Hematopoietic multipotent progenitor cell treated with erythropoietin and hydrocortisone succinate and interleukin-3 and kit ligand, for 8 days (in vitro differentiated cells): ENCODE measurements at regions not wholly inside any gene's neighbourhood (a gene's known extent, or its start where the extent isn't known, plus 50 kb on each side); places are given as distances from the start of the nearest gene placed in this dataset.

ENCODE experiments used
- DNase-seq: peaks from one replicate; pipeline ENCODE4 v3.0.0-alpha.2; 2015

DNA sequence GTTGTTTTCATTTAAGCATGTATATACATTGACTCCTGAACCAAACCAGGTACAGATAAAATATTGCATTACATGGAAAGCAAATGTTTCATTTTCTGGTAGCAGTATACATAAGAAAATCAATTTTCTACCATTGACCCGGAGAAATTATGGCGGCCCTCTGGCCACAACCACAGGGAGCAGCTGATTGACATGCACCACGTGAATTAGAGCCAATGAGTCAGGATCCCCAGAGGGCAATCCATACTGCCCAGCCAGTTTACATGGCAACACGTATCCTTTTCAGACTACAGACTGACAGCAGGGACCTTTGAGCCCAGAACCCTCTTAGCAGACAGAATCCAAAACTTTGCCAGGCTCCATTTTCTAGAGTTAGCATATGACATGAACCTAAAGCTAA, 272.2 kb upstream of the NEBL start:
- no peak for DNase-seq

DNA sequence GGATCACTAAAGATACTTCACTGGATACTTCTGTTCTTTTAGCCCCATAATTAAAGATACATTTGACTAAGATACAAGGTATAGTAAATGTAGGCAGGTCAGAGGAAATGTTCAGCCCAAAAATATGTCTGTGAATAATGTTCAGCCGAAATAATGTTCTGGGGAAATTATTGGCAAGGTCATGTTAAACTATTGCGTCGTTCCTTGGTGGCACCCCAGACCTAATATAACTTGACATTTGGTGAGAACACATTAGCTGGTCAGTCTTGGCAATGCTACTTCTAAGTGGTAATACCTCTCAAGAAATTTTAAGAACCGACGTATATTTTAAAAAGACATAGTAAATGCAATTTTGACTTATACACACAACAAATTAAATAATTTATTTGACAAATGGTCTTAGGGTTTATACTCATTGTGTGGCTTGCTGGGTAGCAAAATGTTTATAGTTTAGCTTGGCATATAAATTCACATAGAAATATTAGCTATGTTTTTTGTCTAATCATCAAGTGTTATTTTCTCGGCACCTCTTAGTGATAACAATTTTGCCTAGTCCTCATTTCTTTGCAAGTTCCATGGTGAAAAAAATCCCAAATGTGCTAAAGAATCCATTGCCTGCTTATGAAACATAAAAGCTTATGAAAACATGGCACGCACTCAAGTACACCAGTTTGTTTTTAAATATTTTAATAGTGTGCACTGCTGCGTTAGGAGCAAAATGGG, 270.3 kb upstream of the NEBL start:
- DNase-seq, result no peak

DNA sequence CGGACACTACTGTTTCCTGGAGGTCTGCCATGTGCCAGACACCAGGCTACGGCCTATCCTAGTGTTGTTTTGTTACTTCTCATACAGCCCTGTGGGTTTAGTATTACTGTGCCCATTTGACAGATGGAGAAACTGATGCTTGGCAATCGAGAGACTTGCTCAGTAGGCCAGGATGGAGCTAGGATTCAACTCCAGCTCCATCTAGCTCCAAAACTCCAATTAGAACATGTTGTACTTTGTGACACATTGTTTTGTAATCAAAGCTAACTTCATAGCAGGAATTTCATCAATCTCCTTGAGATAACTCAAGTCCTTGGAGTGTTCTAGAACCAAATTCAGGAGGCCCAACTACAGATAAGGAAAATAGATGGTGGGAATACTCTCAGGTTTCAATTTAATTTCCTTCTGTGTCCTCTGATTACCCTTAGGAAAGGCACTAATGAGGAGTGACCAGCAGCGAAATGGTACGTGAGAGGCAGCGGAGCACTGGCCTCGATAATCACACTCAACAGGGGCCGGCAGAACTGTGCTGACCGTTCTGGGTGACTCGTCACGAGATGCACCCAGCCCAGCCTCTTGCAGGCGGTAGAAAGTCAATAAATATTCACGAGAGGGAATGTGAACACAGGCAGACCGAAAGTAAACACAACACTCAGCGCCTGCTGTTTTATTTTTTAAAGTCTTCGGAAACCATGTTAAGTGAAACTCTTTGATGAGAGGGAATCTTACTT, 269.6 kb upstream of the NEBL start:
- no peak for DNase-seq

DNA sequence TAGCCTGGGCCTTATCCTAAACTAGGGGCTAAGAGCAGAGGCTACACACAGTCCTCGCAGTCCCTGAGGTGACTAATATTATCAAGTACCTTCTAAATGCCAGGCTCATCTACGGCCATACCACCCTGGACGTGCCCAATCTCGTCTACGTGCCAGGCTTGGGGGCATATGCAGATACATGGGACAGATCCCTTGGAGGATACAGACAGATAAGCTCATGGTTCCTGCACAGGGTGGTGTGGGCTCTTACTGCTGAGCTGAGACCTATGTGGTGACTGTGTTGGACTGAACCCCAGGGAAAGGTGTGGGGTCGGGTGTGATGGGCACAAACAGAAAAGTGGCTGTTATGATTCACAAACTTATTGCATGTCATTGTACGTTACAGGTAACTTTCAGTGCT, 268.4 kb upstream of the NEBL start:
- no peak for DNase-seq

DNA sequence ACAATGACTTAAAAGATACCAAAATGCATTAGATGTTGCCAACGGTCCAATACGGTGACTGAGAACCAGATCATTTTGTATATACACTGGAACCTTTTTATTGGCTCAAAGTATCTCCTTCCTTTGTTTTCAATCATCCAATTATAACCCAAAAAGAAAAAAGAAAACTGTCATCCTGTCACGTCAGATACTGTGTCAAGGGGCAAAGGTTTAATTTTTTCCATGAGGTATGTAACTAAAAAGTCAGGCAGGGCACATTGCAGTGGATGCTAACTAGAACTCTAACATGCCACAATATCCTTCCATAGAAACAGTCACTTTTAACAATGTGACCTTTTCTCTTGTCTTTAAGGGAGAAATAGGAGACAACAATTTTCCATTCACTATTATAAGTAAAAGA, 267.6 kb upstream of the NEBL start:
- no peak for DNase-seq

DNA sequence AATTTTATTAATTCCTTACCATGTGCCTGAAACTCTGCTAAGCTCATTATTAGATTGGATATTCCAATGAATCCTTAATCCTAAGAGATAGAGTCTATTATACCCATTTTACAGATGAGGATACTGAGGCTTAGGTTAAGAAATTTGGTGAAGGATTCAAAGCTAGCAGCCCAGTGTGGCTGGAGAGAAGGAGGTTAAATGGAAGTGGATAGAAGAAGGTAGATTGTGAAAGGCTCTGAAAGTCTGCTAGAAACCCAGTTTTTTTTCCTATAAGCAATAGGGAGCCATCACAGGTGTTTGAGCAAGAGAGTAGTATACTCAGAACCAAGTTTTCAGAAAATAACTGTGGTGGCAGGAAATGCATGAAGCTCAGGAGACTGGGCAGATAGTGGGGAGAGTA, 265.8 kb upstream of the NEBL start:
- no peak for DNase-seq

DNA sequence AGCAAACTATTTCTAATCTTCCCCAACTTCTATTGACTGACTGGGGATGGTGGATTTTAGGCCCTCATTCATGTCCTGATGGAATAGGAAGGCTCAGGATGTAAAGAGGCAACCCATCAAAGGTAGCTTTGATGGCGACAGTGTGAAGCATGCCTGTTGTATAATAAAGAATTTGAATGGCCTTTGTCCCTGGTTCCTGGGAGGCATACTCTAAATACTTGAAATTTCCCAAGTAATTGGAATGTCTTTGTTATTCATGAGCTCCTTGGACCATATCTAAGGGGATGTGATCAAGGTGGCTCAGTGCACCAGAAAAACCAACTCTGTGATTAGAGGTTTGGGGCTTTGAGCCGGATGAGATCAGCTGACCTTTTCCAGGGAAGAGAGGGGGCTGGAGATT, 264.5 kb upstream of the NEBL start:
- no peak for DNase-seq

DNA sequence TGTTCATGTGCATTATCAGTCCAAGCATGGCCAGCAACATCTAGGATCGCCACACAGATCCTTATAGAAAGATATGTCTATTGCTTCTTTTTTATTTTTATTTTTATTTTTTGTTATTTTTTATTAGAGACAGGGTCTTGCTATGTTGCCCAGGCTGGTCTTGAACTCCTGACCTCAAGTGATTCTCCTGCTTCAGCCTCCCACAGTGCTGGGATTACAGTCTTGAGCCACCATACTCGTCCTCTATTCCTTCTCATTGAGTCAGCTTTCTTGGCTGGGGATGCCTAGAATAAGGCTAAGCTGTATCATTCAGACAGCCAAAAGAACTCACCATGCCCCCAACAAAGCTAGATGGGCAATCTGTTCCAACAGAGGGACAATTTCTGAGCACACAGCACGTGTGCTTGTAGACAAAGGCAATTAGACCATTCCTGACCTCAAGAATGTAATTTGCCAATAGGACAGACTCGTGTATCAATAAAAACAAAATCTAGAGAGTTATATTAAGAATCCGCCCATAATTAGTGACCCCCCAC, 264.0 kb upstream of the NEBL start:
- DNase-seq, result no peak

DNA sequence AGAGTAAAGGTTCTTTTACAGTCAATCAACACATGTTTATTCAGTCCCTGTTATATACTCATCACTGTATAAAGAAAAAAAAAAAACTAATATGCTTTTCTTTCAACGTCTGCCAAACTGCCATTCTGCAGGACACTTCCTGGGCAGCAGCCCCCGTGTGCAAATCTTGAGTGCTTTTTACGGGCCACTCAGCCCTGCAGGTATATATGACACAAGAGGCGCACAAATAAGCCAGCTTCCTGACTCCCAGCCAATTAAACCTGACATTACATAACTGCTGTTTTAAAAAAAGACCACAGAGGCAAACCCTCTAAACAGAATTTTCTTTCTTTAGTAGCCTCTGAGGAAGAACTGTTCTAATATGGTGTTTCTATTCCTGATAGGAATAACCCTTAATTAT, 263.0 kb upstream of the NEBL start:
- no peak for DNase-seq

DNA sequence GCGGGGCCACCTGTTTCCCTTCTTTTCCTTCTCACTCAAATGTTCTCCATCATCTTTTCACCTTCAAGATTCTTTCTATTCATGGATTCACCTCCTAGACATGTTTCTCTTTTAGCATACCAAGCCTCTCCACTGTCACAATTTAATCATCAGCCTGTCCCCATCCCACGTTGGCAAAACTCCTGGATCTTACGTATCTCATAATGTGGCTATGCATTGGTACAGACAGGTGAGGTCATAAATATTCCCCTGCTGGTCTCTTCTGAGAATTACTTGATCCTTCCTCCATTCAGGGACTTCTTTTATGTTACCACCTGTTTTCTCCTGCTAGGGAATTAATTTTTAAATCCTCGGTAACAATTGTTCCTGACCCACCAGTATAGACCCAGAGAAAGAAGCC, 262.6 kb upstream of the NEBL start:
- DNase-seq, result no peak

DNA sequence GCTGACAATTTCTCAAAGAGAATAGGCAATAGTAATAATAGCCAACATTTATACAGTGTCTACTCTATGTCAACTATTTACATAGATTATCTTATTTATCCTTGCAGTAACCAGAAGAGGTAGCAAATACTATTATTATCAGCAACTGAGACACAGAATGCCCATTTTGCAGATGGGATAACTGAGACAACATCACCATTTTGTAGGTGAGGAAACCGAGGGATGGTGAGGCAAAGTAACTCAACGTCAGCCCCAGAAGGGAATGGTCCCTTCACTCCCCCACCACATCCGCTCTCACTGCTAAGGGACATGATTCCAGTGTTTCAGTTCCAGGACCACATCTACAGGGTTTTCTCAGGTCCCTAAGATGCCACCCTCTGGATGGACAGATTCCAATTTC, 261.2 kb upstream of the NEBL start:
- DNase-seq, result no peak

DNA sequence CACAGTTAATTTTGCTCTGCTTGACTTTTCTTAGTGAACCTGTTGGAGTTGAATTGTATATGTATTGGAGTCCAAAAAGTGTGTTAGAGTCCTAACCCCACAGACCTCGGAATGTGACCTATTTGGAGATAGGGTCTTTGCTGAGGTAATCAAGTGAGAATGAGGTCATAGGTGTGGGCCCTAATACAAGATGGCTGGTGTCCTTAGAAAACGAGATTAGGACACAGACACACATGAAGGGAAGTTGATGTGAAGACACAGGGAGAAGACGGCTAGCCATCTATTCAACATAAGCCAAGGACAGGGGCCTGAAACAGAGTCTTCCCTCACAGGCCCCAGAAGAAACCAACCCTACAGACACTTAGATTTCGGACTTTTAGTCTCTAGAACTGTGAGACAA, 260.6 kb upstream of the NEBL start:
- DNase-seq, result no peak

DNA sequence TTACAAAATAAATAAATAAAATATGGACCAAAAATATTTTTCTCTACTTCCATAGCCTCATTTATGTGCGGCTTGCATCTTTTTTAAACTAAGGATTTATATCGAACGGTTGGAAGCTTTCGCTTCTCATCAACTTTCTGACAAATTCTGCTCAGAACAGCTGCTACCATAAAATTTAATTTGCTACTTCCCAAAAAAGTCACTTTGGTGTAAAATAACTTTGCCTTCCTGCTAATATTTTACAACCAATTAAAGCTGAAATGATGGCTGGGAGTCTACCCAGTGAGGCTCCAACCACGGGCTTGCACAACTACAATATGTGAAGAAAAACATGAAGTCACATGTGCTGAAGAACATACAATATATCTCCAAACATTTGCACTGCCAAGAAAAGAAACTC, 253.1 kb upstream of the NEBL start:
- no peak for DNase-seq

DNA sequence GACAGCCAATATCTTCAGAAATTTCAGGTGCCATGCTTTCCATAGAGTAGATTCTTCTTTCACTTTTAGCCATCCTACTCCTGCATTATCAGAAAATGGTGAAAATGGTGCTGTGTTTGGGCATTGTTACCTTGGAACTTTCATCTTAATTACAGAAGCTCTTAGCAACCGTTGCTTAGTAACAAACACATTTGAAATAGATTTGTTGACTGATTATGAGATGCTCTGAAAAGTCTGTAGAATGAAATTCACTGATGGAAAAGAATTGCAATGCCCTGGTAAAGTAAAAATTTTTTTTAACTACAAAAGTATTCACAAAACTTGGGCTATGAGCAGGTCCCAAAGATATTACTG, 249.3 kb upstream of the NEBL start:
- DNase-seq, result no peak

DNA sequence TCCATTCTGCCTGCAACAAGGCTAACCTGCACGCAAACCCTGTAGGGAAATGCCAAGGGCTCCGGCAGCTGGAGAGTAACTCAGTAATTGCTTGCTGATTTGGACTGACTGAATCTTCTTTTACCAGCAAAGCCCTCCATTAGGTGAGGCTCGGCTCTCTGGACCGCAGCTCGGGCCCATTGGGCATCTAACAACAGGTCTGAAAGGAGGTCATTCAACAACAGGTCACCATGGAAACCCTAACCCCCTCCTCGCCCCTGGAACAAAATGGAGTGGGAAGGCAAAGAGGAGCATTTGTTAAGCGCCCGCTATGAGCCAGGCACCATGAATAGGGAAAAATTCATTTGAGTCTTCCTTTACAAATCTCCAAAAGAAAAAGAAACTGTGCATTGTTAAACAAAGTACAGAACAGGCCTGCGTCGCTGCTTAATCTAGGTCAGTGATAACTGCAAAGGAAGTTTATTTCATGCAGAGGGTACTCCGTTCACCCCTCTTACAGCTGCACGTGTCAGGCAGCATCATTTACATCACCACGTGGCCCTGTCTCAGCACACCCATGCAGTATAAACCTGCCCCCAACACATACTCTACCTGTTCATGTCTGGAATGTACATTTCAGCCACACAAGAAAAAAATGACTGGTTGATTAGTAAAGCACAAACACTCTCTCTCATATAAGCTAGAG, 248.8 kb upstream of the NEBL start:
- no peak for DNase-seq

DNA sequence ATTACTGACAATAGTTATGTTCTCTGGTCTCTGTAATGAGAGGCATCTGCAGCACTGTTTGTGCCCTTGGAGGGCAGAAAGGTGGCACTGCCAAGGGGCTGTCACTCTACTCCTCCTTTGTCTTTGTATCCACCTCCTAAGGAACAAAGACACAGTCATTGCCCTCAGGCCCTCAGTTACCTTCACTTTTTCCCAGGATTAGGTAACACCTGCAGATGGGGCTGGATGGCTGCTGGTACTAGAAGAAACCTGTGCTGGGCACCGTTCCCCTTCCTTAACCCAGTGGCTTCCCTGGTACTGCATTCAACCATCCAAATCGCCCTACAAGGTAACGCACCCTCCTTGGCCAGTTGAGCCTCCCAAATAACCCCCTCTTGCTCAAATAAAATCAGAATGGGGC, 246.9 kb upstream of the NEBL start:
- DNase-seq, result no peak

DNA sequence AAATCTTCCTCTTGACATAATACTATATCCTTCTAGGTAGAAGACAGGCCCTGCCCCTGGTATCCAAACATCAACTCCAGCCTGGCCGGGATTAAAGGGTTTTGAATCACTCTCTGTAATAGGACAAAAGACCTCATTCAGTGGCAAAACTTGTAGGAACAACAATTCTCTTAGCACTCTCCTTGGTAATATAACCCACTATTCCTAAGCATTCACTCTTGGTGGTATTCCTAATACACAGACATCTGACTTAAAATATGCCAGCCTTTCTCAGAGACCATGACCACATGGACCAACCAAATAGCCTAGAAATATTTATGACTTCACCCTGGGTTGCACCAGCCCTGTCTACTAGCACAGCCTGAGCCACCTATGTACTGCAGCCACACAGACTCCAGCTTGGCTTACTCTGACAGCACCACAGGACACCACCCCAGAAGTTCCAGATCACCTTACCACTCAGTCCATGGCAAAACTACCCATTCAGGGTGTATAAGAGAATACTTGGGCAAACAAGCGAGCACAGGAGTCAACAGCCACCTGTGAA, 244.9 kb upstream of the NEBL start:
- DNase-seq, result no peak

DNA sequence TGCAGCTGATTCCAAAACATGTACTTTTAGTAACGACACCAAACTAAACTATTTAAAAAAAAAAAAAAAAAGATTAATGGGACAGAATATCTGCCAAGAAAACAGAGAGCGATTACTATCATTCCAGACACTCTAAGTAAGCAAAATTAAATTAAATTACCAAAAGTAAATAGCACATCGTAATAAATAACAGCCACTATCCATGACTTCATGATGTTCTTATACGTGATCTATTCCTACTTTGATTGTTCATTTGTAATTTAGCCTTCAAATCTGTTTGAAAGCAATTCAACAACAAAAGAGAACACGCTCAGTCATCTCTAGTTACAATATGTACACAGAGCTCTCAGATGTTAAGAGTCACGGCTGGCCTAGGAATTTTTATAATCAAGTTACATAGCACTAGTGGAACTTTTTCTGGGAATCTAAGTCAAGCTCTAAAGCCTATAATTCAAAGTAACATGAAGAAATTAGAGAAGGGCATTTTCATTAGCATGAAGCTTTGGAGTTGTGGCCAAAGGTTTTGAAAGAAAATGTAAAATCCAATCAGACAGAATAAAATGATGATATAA, 241.7 kb upstream of the NEBL start:
- no peak for DNase-seq

DNA sequence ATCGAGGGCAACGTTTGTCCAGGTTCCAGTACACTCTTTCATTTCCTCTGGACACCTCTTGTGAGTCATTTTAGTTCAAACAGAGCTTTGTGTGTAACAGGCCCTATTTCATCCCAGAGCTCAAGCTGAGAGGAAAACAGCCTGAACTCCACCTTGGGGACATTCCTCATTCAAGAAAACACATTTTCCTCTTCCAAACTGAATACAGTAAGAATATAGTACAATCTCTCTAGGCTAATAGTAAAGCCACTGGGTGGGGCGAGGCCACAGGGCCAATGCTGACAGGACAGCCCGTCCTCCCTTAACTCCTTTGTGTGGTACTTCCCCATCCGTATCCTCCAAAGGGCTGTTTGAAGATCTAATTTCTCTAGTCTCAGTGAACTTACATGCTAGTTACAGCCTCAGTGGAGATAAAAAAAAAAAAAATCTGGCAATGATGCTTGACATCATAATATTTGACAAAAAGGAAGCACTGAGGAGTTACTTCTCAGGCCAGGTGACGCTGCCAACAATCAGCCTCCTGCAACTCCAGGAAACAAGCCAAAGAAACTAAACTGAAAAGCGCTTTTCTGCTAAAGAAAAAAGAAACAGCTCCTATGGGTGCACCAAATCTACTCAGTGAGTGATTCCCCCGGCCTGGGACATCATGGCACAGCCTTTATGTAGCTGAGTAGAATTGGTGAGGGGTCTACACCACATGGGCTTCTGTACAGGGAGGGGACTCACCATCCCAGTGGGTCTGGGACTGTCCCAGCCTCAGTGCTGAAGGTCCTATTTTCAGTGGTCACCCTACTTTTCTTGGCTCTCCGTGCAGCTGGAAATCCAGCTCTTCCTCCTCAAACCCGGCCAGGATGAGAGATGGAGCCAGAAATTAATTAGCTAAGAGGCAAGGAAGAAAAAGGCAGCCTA, 238.2 kb upstream of the NEBL start:
- DNase-seq, result no peak

DNA sequence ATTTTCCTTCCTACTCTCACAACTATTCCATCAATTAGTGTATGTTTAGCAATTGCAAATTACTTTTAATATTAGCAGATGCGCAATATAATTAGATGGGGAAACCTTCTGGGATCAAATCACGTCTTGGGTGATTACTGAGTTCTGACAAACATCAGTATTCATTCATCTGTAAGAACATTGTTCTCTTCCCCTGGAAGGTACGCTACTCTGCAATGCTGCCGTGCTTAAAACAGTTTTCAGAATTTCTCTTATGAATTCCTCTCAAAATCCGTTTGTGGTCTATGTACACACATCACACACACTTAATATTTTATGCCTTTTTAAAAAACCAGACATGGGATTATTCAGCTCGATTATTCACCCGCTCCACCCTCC, 237.5 kb upstream of the NEBL start:
- no peak for DNase-seq

DNA sequence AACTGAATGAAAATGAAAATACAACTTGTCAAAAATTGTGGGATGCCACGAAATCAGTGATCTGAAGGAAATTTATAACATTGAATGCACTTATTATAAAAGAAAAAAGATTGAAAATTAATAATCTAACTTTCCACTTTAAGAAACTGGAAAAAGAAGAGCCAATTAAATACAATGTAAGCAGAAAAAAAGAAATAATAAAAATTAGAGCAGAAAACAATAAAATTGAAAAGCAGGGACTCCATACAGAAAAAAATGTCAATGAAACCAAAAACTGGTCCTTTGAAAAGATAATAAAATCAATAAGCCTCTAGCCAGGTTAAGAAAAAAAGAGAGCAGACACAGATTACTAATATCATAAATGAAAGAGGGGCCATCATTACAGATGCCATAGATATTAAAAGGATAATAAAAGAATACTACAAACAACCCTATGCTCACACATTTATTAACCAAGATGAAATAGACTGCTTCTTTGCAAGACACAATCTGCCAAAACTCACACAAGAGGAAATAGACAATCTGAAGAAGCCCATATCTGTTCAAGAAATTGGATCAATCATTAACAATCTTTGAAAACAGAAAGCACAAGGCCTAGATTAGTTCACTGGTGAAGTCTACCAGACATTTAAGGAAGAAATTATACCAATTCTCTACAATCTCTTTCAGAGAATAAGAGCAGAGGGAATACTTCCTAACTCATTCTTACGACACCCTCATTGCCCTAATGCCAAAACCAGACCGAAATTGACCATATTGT, 233.8 kb upstream of the NEBL start:
- DNase-seq, result no peak

DNA sequence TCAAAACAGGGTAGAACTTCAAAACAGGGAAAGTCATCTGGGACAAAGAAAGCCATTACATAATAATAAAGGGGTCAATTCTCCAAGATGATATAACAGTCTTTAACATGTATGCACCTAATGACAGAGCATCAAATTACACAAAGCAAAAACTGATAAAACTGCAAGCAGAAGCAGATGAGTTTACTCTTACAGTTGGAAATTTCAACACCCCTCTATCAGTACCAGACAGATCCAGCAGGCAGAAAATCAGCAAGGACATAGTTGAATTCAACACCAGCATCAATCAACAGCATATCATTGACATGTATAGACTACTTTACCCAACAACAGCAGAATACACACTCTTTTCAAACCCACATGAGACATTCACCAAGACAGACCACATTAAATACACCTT, 233.0 kb upstream of the NEBL start:
- no peak for DNase-seq
